Endothelial cell of umbilical vein (primary cell): ENCODE measurements at regions not wholly inside any gene's neighbourhood (a gene's known extent, or its start where the extent isn't known, plus 50 kb on each side); places are given as distances from the start of the nearest gene placed in this dataset.

Source experiments
- BruUV-seq: library from RNA; stranded (reverse); fragments of 400-500 nt; replicated peaks from 2 replicates; lab custom pipeline; 2021; lab: Mats Ljungman, UMichigan
- CTCF ChIA-PET: fragments of 300-600, 350-600 bp; sonication (Branson Sonifier 250); formaldehyde crosslinking; loops from one replicate; lab custom pipeline; 2021; ENCODE audit warnings: antibody characterized with exemption, inconsistent platforms; lab: Charles Lee
- POLR2A ChIA-PET: fragments of 300-600, 350-600 bp; sonication (Branson Sonifier 250); formaldehyde crosslinking; loops from one replicate; lab custom pipeline; 2021; ENCODE audit warnings: antibody characterized with exemption, inconsistent platforms; lab: Charles Lee
- DNase-seq: peaks from one replicate; pipeline ENCODE4 v3.0.0-alpha.2; 2011; ENCODE audit warnings: low read depth, low spot score
- FAIRE-seq: peaks from 2 replicates; lab custom pipeline; 2011; peaks lifted over from hg19 to GRCh38; lab: Jason Lieb, UNC
- H2AFZ ChIP-seq: 2 replicates; pipeline ENCODE4 v1.6.0; 2012; ENCODE audit warnings: low read depth, low read length, control low read depth, inconsistent platforms
- H3K27ac ChIP-seq: 2 replicates; pipeline ENCODE4 v1.5.1; 2011; ENCODE audit warnings: low read depth, mild to moderate bottlenecking, control low read depth, low read length, moderate library complexity; ENCODE audit not compliant: insufficient read depth
- H3K27me3 ChIP-seq, 2 experiments: 2 replicates each; pipeline versions ENCODE4 v1.6.0 to v1.6.1; 2011; ENCODE audit warnings: low read length in 2 of 2, mixed read lengths in 1 of 2; ENCODE audit not compliant: control insufficient read depth in 2 of 2, insufficient read depth in 2 of 2
- H3K36me3 ChIP-seq, 2 experiments: 2 replicates in 1 of 2; 3 replicates in 1 of 2; pipeline ENCODE4 v1.5.1; 2011; ENCODE audit warnings: low read length in 2 of 2, mild to moderate bottlenecking in 1 of 2, moderate library complexity in 1 of 2; ENCODE audit not compliant: control insufficient read depth in 2 of 2, insufficient read depth in 2 of 2; ENCODE audit errors: extremely low read depth in 1 of 2
- H3K4me1 ChIP-seq: 3 replicates; pipeline ENCODE4 v1.5.1; 2011; ENCODE audit warnings: mild to moderate bottlenecking, low read length; ENCODE audit not compliant: control insufficient read depth, insufficient read depth; ENCODE audit errors: extremely low read depth
- H3K4me2 ChIP-seq: 2 replicates; pipeline ENCODE4 v1.6.1; 2011; ENCODE audit warnings: low read length, control low read depth, mixed read lengths; ENCODE audit not compliant: insufficient read depth
- H3K4me3 ChIP-seq, 3 experiments: fragments of 200-600 bp in 1 of 3; sonication (generic), shearing (Covaris generic) in 1 of 3; replicated peaks in 1 of 3; 2 replicates each; pipeline ENCODE4 v1.5.1; 2011 to 2016; ENCODE audit warnings: control low read depth in 3 of 3, low read length in 3 of 3, mild to moderate bottlenecking in 2 of 3, inconsistent platforms in 1 of 3, low read depth in 1 of 3, moderate library complexity in 1 of 3; ENCODE audit not compliant: insufficient read depth in 1 of 3
- H3K79me2 ChIP-seq: 2 replicates; pipeline ENCODE4 v1.6.0; 2012; ENCODE audit warnings: low read length, inconsistent platforms; ENCODE audit not compliant: control insufficient read depth, insufficient read depth
- H3K9ac ChIP-seq: replicated peaks from 2 replicates; pipeline ENCODE3; 2011; ENCODE audit warnings: low read length, control low read depth; ENCODE audit not compliant: insufficient read depth; ENCODE audit errors: extremely low read depth
- H3K9me1 ChIP-seq: replicated peaks from 3 replicates; pipeline ENCODE4 v1.6.0; 2011; ENCODE audit warnings: mild to moderate bottlenecking, low read length; ENCODE audit not compliant: control insufficient read depth, insufficient read depth; ENCODE audit errors: extremely low read depth
- H3K9me3 ChIP-seq: replicated peaks from 2 replicates; pipeline ENCODE4 v1.5.1; 2012; ENCODE audit warnings: low read length, inconsistent platforms; ENCODE audit not compliant: control insufficient read depth, insufficient read depth
- H4K20me1 ChIP-seq: replicated peaks from 2 replicates; pipeline ENCODE3; 2011; ENCODE audit warnings: mild to moderate bottlenecking, low read length; ENCODE audit not compliant: control insufficient read depth, insufficient read depth; ENCODE audit errors: extremely low read depth
- EZH2 ChIP-seq: IDR thresholded peaks from 2 replicates; pipeline ENCODE4 v1.6.1; 2012; ENCODE audit warnings: borderline replicate concordance, low read depth, mild to moderate bottlenecking, moderate library complexity, low read length, inconsistent platforms; ENCODE audit not compliant: severe bottlenecking
- FOS ChIP-seq: IDR thresholded peaks from 2 replicates; pipeline ENCODE4 v1.6.1; 2011; ENCODE audit warnings: mild to moderate bottlenecking, low read length, moderate library complexity, borderline replicate concordance; ENCODE audit not compliant: insufficient read depth
- GATA2 ChIP-seq: IDR thresholded peaks from 2 replicates; pipeline ENCODE4 v1.7.0; 2011; ENCODE audit warnings: low read depth, mild to moderate bottlenecking, moderate library complexity, mixed read lengths, low read length; ENCODE audit not compliant: insufficient read length, insufficient read depth
- JUN ChIP-seq: IDR thresholded peaks from 2 replicates; pipeline ENCODE4 v1.6.1; 2011; ENCODE audit warnings: borderline replicate concordance, low read depth; ENCODE audit not compliant: insufficient read length, insufficient read depth
- MYC ChIP-seq: IDR thresholded peaks from one replicate; pipeline ENCODE4 v1.6.1; 2011; ENCODE audit warnings: mild to moderate bottlenecking, low read depth, low read length
- POLR2A ChIP-seq: IDR thresholded peaks from 2 replicates; pipeline ENCODE4 v1.6.1; 2012; ENCODE audit warnings: low read depth, mild to moderate bottlenecking, control low read depth, low read length
- POLR2AphosphoS5 ChIP-seq: IDR thresholded peaks from 2 replicates; pipeline ENCODE4 v1.6.1; 2012; ENCODE audit warnings: low read depth, mild to moderate bottlenecking, control low read depth, low read length, moderate library complexity; ENCODE audit not compliant: insufficient read depth
- dilution Hi-C: fragments of 300-500 bp; cut with MboI; formaldehyde crosslinking; loops from one replicate; pipeline ENCODE4 v1.15.0; 2019; ENCODE audit warnings: low sequenced_read_pairs; ENCODE audit not compliant: extremely low pct_ligation_motif_present
- intact Hi-C: fragments of 100-400 bp; cut with micrococcal nuclease; formaldehyde crosslinking; loops from one replicate; pipeline ENCODE4 v1.10.0; 2022
- TF ChIP-seq, protein P1 (sequence below): IDR thresholded peaks from 2 replicates; pipeline ENCODE4 v1.6.1; 2011; ENCODE audit not compliant: insufficient read depth, insufficient read length
- TF ChIP-seq, protein P2 (sequence below), 2 donors: IDR thresholded peaks; 1 replicate in 1 of 2; 2 replicates in 1 of 2; pipeline ENCODE4 v1.5.1; 2011; ENCODE audit warnings: low read length in 2 of 2, mild to moderate bottlenecking in 2 of 2, moderate library complexity in 2 of 2, control low read depth in 1 of 2, inconsistent platforms in 1 of 2, low read depth in 1 of 2; ENCODE audit not compliant: insufficient read depth in 1 of 2; ENCODE audit errors: extremely low read depth in 1 of 2

DNA sequence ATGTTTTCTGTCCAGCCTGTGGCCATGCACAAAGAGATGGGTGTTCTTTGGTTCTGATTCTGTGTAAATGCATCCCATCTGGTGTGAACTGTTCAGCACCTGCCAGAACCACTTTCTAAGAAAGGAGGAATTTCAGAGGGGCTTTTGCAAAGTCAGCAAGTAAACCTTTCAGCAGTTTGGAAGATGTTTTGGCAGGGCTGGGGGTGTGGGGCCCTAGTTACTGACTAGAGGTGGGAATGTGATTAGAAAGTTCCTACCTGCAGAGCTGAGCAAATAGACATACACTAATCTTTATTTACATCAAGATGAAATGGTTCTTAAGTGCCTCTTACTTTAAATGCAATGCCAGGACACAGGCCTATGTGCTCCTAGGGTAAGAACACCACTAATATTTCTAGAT is 378.1 kb upstream of the USP24 start:
- H3K4me2 ChIP-seq, result no peak overlapping the region
- H3K79me2 ChIP-seq, result no peaks in the 10 kb centered on the region
- no peaks in the 10 kb centered on the region for H3K27me3 ChIP-seq
- H3K4me3 ChIP-seq, result no peak overlapping the region
- intact Hi-C loops (no loop called here), dilution Hi-C loops (no loop called here)
- no peaks in the 10 kb centered on the region for H3K36me3 ChIP-seq
- H4K20me1 ChIP-seq, result no peaks in the 10 kb centered on the region
- BruUV-seq, result no TSS peak
- no peaks in the 10 kb centered on the region for H3K4me1 ChIP-seq
- no peak for TF ChIP-seq GATA2
- TF ChIP-seq JUN, result no peak
- no peak for TF ChIP-seq FOS
- TF ChIP-seq POLR2A, result no peak
- TF ChIP-seq EZH2, result no peak
- no peak for TF ChIP-seq POLR2AphosphoS5
- TF ChIP-seq, protein P1, sequence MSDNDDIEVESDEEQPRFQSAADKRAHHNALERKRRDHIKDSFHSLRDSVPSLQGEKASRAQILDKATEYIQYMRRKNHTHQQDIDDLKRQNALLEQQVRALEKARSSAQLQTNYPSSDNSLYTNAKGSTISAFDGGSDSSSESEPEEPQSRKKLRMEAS, result no peak
- no peak for TF ChIP-seq MYC
- TF ChIP-seq, protein P2, sequence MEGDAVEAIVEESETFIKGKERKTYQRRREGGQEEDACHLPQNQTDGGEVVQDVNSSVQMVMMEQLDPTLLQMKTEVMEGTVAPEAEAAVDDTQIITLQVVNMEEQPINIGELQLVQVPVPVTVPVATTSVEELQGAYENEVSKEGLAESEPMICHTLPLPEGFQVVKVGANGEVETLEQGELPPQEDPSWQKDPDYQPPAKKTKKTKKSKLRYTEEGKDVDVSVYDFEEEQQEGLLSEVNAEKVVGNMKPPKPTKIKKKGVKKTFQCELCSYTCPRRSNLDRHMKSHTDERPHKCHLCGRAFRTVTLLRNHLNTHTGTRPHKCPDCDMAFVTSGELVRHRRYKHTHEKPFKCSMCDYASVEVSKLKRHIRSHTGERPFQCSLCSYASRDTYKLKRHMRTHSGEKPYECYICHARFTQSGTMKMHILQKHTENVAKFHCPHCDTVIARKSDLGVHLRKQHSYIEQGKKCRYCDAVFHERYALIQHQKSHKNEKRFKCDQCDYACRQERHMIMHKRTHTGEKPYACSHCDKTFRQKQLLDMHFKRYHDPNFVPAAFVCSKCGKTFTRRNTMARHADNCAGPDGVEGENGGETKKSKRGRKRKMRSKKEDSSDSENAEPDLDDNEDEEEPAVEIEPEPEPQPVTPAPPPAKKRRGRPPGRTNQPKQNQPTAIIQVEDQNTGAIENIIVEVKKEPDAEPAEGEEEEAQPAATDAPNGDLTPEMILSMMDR (IDR thresholded peaks at IDR 0.05; ENCODE audit: extremely low read depth in 1 of 2, insufficient read depth in 1 of 2, low read depth in 1 of 2, low read length in 2 of 2), result no peak
- no peak for DNase-seq
- no peaks in the 10 kb centered on the region for H3K9me3 ChIP-seq
- no peaks in the 10 kb centered on the region for H3K9me1 ChIP-seq
- no peak overlapping the region for H3K27ac ChIP-seq
- ChIA-PET CTCF (no interaction called here), POLR2A (no interaction called here)
- no peak overlapping the region for H2AFZ ChIP-seq
- H3K9ac ChIP-seq, result no peak overlapping the region
- FAIRE-seq, result no peak
